Daoy (cell line): ENCODE measurements at regions not wholly inside any gene's neighbourhood (a gene's known extent, or its start where the extent isn't known, plus 50 kb on each side); places are given as distances from the start of the nearest gene placed in this dataset.
"Not testable (repeated sequence)": the region's sequence is repeated elsewhere in the genome, so short reads cannot be mapped to it uniquely, and the experiment has no call there.

Source experiments
- DNase-seq: peaks from one replicate; pipeline ENCODE4 v3.0.0-alpha.2; 2015; ENCODE audit warnings: low read depth

- DNase-seq, result no peak
Measured at GRCh38 chr1:25131794-25132193, 100.5 kb downstream of the SYF2 start.

- no peak for DNase-seq
Measured at GRCh38 chr1:25130895-25131294, 101.4 kb downstream of the SYF2 start.

- no peak for DNase-seq
Measured at GRCh38 chr1:25129380-25129779, 102.9 kb downstream of the SYF2 start.

- DNase-seq, result no peak
Measured at GRCh38 chr1:25128121-25128621, 104.1 kb downstream of the SYF2 start.

- DNase-seq, result no peak
Measured at GRCh38 chr1:25126562-25126961, 105.7 kb downstream of the SYF2 start.

GRCh38 chr1:25123551-25123950, 108.8 kb downstream of the SYF2 start:
- DNase-seq, result no peak

GRCh38 chr1:25122747-25123146, 109.6 kb downstream of the SYF2 start:
- no peak for DNase-seq

GRCh38 chr1:25120281-25120680, 112.0 kb downstream of the SYF2 start:
- no peak for DNase-seq

- DNase-seq, result no peak
Measured at GRCh38 chr1:25118546-25118945, 113.8 kb downstream of the SYF2 start.

GRCh38 chr1:25117233-25117823, 115.0 kb downstream of the SYF2 start:
- no peak for DNase-seq

- DNase-seq, result no peak
Measured at GRCh38 chr1:25116832-25117231, 115.5 kb downstream of the SYF2 start.

- DNase-seq, result not testable (repeated sequence)
Measured at GRCh38 chr1:25116117-25116516, 116.2 kb downstream of the SYF2 start.

GRCh38 chr1:25113731-25114130, 118.6 kb downstream of the SYF2 start:
- no peak for DNase-seq

- DNase-seq, result no peak
Measured at GRCh38 chr1:25113086-25113485, 119.2 kb downstream of the SYF2 start.

- no peak for DNase-seq
Measured at GRCh38 chr1:25112400-25112799, 119.9 kb downstream of the SYF2 start.

GRCh38 chr1:25111706-25112105, 120.6 kb downstream of the SYF2 start:
- no peak for DNase-seq

GRCh38 chr1:25110485-25110884, 121.8 kb downstream of the SYF2 start:
- DNase-seq, result no peak

GRCh38 chr1:25110036-25110435, 122.3 kb downstream of the SYF2 start:
- DNase-seq, result no peak

- DNase-seq, result no peak
Measured at GRCh38 chr1:25109531-25109951, 122.8 kb downstream of the SYF2 start.

GRCh38 chr1:25107643-25108010, 124.7 kb downstream of the SYF2 start:
- no peak for DNase-seq

- no peak for DNase-seq
Measured at GRCh38 chr1:25106976-25107642, 125.2 kb downstream of the SYF2 start.

- DNase-seq, result no peak
Measured at GRCh38 chr1:25106352-25106751, 126.0 kb downstream of the SYF2 start.

- no peak for DNase-seq
Measured at GRCh38 chr1:25105836-25106235, 126.5 kb downstream of the SYF2 start.
